SK-N-SH (cell line): ENCODE measurements at regions not wholly inside any gene's neighbourhood (a gene's known extent, or its start where the extent isn't known, plus 50 kb on each side); places are given as distances from the start of the nearest gene placed in this dataset.

Source experiments
- EP300 ChIP-seq, 2 experiments: IDR thresholded peaks; 2 replicates each; pipeline versions ENCODE4 v1.4.0 to v1.6.1; 2012; ENCODE audit warnings: borderline replicate concordance in 1 of 2, low read depth in 1 of 2, low read length in 1 of 2
- EZH2phosphoT487 ChIP-seq: fragments of 200-600 bp; sonication (generic); IDR thresholded peaks from 2 replicates; pipeline ENCODE4 v1.6.1; 2017; ENCODE audit warnings: low read depth, mixed run types, mild to moderate bottlenecking, antibody characterized with exemption, moderate library complexity, borderline replicate concordance
- TF ChIP-seq, protein P1 (sequence below): IDR thresholded peaks from 2 replicates; pipeline ENCODE4 v1.4.0; 2012; ENCODE audit warnings: low read depth
- TF ChIP-seq, protein P2 (sequence below): fragments of 200-600 bp; sonication (generic); IDR thresholded peaks from 2 replicates; pipeline ENCODE4 v1.6.1; 2017; ENCODE audit warnings: antibody characterized with exemption, mild to moderate bottlenecking, moderate library complexity
- TF ChIP-seq, protein P3 (sequence below): IDR thresholded peaks from 2 replicates; pipeline ENCODE4; 2012

DNA sequence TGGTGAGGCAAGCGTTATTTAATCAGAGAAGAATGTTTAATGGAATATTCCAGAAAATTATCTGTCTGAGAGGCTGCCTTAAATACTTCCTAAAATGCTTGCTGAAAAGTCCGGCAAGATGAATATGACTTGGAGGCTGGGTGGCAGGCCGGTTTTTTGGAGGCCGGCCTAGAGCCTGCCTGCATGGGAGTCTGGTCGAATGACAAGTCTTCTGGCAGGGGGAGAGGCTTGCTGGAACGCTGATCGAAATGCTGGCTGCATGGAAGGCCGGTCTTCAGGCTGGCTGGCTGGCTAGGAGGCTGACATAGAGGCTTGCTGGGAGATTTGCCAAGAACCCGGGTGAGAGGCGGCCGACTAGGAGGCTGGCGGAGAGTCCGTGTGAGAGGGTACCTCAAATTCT lies 135.7 kb downstream of the OR13A1 start:
- TF ChIP-seq EP300 (IDR thresholded peaks at IDR 0.05; ENCODE audit: borderline replicate concordance in 1 of 2, low read depth in 1 of 2, low read length in 1 of 2) (no peak), EZH2phosphoT487 (no peak)
- TF ChIP-seq, protein P1, sequence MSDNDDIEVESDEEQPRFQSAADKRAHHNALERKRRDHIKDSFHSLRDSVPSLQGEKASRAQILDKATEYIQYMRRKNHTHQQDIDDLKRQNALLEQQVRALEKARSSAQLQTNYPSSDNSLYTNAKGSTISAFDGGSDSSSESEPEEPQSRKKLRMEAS = no peak
- TF ChIP-seq, protein P2, sequence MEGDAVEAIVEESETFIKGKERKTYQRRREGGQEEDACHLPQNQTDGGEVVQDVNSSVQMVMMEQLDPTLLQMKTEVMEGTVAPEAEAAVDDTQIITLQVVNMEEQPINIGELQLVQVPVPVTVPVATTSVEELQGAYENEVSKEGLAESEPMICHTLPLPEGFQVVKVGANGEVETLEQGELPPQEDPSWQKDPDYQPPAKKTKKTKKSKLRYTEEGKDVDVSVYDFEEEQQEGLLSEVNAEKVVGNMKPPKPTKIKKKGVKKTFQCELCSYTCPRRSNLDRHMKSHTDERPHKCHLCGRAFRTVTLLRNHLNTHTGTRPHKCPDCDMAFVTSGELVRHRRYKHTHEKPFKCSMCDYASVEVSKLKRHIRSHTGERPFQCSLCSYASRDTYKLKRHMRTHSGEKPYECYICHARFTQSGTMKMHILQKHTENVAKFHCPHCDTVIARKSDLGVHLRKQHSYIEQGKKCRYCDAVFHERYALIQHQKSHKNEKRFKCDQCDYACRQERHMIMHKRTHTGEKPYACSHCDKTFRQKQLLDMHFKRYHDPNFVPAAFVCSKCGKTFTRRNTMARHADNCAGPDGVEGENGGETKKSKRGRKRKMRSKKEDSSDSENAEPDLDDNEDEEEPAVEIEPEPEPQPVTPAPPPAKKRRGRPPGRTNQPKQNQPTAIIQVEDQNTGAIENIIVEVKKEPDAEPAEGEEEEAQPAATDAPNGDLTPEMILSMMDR = no peak
- TF ChIP-seq, protein P3, sequence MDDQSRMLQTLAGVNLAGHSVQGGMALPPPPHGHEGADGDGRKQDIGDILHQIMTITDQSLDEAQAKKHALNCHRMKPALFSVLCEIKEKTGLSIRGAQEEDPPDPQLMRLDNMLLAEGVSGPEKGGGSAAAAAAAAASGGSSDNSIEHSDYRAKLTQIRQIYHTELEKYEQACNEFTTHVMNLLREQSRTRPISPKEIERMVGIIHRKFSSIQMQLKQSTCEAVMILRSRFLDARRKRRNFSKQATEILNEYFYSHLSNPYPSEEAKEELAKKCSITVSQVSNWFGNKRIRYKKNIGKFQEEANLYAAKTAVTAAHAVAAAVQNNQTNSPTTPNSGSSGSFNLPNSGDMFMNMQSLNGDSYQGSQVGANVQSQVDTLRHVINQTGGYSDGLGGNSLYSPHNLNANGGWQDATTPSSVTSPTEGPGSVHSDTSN = no peak
